GM18858 (cell line): ENCODE measurements at regions not wholly inside any gene's neighbourhood (a gene's known extent, or its start where the extent isn't known, plus 50 kb on each side); places are given as distances from the start of the nearest gene placed in this dataset.
"Not testable (repeated sequence)": the region's sequence is repeated elsewhere in the genome, so short reads cannot be mapped to it uniquely, and the experiment has no call there.

ENCODE experiments used
- ATAC-seq: cut with Tn5 transposase; IDR thresholded peaks from one replicate; pipeline ENCODE4 v1.9.1; 2021; ENCODE audit not compliant: unreplicated experiment

DNA sequence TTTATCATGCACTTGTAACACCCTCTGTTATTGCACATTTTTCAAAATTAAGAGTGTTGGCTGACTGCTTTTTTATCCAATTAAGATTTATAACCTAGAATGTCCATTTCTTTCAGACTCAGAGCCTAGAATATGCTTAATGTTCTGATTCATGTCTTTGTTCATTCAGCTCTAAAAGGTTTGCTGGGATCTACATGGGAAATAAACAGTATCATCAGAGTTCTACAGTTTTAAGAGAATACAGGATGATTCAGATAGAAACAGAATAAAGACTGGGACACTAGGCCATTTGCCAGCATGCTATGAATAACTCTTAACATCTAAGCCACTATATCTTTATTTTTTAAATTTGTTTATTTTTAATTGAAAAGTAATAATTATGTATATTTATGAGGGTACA is 713.7 kb upstream of the CHAC2 start:
- no peak for ATAC-seq

- ATAC-seq = no peak
These were observed 716.4 kb upstream of the CHAC2 start for GRCh38 chr2:53051157-53051556.

DNA sequence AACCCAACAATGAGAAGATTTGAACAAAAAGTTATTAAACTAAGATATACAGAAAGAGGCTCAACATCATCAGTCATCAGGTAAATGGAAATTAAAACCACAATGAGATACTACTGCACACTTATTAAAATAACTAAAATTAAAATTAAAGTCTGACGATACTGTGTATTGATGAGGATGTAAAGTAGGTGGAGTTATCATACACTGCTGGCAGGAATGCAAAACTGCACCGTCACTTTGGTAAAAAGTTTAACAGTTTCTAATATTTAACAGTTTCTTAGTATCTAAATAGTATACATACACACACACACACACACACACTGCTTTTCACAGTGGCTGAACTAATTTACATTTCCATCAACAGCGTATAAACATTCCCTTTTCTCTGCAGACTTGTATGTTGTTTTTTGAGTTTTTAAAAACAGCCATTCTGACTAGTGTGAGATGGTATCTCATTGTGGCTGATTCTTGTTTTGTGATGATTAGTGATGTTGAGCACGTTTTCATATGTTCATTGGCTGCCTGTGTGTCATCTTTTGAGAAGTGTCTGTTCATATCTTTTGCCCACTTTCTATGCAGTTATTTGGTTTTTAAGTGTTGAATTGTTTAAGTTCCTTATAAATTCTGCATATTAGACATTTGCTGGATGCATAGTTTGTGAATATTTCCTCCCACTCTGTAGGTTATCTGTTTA is 726.9 kb upstream of the CHAC2 start:
- ATAC-seq = no peak

DNA sequence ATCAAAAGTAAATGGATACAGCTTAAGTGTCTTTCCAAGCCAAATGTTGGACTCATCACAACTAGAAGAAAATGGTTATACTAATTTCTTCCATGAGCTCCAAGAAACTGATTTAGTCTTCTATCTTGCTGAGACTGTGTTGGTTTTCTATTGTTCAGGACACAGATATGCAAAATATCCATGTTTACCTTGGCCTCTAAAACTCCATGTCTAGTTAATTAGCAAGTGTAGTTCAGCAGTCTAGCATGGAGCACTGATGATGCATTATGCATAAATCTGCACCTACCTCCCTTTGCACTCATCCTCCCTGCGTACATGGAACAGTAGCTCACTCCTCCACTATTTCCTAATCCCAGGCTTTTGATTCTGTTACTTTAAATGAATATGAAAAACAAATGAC is 731.4 kb upstream of the CHAC2 start:
- no peak for ATAC-seq

GRCh38 chr2:53035153-53035552 is 732.5 kb upstream of the CHAC2 start:
- ATAC-seq = no peak

DNA sequence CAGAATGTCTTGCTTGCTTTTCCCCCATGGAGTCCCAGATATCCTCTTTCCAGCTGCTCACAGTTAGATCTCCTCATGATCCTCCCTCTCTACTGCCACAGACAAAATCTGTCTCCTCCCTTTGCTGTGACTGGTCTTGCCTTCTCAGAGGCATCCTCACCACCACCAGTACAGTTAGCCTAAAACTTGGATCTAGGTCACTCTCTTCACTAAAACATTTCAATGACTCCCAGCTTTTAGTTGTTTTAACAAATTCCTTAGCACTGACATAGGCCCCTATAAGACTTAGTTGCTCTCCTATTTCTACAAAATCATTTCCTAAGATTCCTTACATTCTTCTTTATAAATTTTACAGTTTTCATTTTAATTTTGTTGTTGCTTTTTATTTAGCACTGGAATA is 734.2 kb upstream of the CHAC2 start:
- ATAC-seq = no peak

DNA sequence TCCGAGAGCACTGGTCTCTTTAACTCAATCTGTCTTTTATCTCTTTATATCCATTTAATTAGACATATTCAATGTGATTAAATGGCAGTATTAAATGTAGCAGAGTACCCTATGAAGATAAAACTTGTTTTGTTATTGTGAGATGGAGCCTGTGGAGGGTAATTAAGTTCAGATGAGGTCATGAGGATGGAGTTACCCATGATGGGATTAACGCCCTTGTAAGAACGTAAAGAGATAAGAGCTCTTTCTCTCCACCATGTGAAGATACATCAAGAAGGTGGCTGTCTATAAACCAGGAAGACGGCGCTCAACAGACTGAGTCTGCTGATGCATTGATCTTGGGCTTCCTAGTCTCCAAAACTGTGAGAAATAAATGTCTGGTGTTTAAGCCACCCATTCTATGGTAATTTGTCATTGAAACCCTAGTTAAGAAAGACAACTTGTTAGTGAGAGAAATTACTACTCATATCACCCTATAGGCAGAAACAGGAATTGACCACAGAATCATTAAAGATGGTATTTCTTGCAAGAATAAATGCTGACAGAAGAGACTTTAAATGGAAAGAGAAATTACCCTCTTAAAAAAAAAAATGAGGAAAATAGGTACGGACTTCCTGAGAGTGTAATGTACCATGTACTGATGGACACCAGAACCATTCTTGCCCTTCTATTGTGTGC is 738.7 kb upstream of the CHAC2 start:
- ATAC-seq = no peak

GRCh38 chr2:53028225-53028624 is 739.4 kb upstream of the CHAC2 start:
- ATAC-seq = no peak

GRCh38 chr2:53022248-53022647 is 745.4 kb upstream of the CHAC2 start:
- not testable (repeated sequence) for ATAC-seq

GRCh38 chr2:53021828-53022227 is 745.8 kb upstream of the CHAC2 start:
- ATAC-seq = no peak

DNA sequence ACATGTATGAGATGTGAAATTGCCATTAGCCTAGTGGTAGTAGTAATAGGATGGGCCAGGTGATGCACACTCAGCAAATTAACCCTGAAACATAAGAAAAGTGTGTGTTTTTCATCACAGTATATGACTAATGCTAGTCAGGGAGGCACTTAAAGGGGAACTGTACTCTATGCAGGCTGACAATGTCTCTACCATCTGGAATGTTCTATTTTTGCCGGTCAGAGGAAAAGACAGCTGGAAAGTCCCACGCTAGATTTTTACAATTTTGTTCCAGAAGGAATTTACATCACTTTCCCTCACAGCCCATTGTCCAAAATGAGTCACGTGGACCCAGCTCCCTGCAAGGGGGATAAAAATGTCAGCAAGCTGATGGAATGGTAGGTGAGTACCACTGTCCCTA is 746.3 kb upstream of the CHAC2 start:
- ATAC-seq = no peak

- no peak for ATAC-seq
These were observed 748.7 kb upstream of the CHAC2 start for GRCh38 chr2:53018825-53019425.

DNA sequence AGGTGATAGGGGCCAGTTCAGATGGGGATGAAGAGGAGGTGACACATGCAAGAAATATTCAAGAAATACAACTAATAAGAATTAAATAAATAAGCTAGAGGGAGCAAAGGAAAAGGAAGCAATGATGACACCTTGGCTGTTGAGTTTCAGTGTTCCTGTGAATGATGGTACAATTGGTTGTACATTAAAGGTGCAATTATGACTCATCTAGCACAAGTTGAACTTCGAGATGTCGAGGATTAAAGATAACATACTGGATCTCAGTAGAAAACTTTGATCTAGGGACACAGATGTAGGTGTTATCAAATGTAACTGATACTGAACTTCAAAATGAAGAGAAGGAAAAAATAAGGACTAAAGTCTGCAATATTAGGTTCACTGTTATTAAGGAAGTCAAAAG is 760.6 kb upstream of the CHAC2 start:
- ATAC-seq = no peak

GRCh38 chr2:53004413-53004812 is 763.2 kb upstream of the CHAC2 start:
- ATAC-seq = no peak

DNA sequence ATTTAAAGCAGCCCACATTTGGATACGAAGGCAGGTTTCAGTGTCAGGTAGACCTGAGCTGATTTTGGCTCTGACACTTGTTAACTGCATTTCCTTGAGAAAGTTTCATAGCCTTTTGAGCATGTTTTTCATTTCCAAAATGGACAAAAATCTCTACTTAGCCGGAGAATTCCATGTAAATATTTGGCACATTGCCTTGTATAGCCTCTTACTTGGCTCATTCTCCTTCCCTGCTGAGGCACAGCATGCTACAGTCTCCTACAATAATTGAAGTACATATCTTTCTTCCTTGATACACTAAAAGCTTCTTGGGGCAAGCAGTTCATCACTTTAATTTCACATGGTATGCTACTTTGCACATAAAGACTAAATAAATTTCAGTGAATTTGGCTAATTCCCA is 772.2 kb upstream of the CHAC2 start:
- no peak for ATAC-seq

DNA sequence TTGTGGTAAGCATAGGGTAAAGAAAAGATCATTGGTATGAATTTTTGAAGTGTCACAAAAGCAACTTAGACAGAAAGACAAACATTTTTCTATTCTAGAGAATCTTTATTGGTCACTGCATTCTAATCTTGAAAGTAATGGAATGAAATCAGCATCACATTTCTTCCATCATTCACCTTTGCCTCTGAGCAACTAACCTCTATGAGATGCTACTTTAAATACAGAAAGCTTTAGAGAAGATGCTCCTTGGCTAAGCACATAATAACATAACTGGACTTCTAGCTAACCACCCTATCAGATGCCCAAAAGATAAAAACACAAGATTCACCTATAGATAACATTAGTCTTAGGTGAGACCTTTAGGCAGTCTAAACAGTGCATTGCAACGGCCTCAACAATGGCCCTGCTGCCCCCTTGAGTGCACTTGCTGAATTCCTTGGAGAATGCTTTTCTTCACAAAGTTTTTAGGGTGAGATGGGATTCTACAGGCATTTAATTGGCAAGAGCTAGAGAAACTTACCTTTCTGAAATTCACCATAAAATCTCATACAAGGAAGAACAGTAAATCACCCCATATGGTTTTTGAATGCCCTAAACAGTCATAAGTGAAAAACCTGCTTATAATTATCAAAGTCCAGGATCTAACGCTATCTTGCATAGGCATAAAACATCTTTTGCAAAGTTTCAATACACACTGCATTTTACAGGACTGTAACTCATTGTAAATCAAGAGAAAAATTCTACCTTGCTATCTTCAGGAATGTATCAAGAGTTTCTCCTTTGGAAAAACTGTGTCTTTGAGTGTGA is 791.3 kb upstream of the CHAC2 start:
- no peak for ATAC-seq

- no peak for ATAC-seq
These were observed 793.5 kb upstream of the CHAC2 start for GRCh38 chr2:52974127-52974526.

- no peak for ATAC-seq
These were observed 797.0 kb upstream of the CHAC2 start for GRCh38 chr2:52970642-52971041.

DNA sequence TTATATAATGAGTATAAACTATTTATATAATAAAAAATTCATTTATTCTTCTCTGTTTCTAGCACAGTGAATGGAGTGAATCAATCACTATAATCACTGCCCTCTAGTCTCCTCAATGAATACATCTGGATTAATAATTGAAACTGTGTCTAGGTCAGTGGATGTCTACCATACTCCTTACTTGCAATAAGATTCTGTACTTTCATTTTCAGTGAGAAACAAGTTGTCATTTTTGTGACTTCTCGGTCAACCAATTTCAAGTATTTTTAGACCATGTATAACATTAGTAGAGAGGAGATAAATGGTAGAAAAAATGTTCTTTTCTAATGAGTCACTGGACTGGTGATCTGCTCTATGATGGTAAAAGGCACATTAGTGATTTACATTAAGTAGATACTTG is 799.6 kb upstream of the CHAC2 start:
- ATAC-seq = no peak

DNA sequence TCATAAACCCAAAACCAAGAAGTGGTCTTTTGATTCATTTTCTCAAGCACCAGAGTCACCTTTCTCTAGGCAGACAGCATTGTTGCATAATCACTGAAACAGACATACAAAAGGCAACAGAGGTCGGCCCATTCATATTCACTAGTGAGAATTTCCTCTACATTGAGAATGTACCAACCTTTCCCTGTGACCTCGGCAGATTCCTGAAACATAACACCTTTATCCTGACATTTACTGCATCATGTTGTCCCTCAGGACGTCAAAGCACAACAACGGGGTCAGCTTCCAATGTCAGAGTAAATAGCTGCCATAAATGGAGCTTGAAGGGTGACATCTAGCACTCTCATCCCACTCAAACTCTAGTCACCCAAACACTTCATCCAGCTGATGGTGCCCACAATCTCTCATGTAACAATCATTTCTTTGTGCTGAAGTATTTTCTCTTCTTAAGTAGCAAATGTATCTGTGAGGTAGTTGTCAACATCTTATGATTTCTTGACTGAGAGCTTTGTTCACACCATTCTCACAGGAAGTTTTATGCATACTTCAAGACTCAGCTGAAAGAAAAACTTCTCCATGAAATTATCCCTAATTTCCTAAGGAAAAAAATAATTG is 802.6 kb upstream of the CHAC2 start:
- ATAC-seq = no peak

DNA sequence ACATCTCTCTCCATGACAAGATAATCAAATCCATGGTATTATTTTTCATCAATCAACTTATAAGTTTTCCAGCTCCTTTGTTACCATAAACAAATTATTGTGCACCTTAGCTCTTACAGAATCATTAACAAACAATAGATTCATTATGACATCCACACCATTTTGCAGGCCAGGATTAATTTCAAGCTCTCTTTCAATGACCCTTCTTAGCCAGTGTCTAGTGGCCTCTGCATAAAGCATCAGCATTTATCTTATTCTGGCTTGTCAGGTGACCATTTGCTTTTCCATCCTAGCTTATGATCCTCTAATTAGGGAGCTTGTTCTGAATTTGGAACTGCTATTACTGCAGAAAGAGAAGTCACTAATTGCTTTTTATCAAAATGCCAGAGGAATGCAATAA is 806.2 kb upstream of the CHAC2 start:
- ATAC-seq = no peak
